Hepatocyte (in vitro differentiated cells): ENCODE measurements at regions not wholly inside any gene's neighbourhood (a gene's known extent, or its start where the extent isn't known, plus 50 kb on each side); places are given as distances from the start of the nearest gene placed in this dataset.

Source experiments
- DNase-seq: peaks from one replicate; pipeline ENCODE4 v3.0.0-alpha.2; 2016; ENCODE audit warnings: low spot score
- H2AFZ ChIP-seq: fragments of 200-600 bp; sonication (generic); 2 replicates; pipeline ENCODE4 v1.6.0; 2016; ENCODE audit warnings: antibody characterized with exemption, mild to moderate bottlenecking
- H3K27ac ChIP-seq: fragments of 200-600 bp; sonication (generic); 2 replicates; pipeline ENCODE4 v1.5.1; 2016; ENCODE audit warnings: mild to moderate bottlenecking
- H3K27me3 ChIP-seq: fragments of 200-600 bp; sonication (generic); 2 replicates; pipeline ENCODE4 v1.6.1; 2016
- H3K36me3 ChIP-seq: fragments of 200-600 bp; sonication (generic); replicated peaks from 2 replicates; pipeline ENCODE4 v1.5.1; 2016; ENCODE audit warnings: low read depth; ENCODE audit not compliant: insufficient read depth
- H3K4me1 ChIP-seq: fragments of 200-600 bp; sonication (generic); 2 replicates; pipeline ENCODE4 v1.5.1; 2016; ENCODE audit warnings: mild to moderate bottlenecking, moderate library complexity; ENCODE audit not compliant: insufficient read depth
- H3K4me2 ChIP-seq: fragments of 200-600 bp; sonication (generic); 2 replicates; pipeline ENCODE4 v1.6.0; 2016
- H3K4me3 ChIP-seq: fragments of 200-600 bp; sonication (generic); 2 replicates; pipeline ENCODE4 v1.5.1; 2016; ENCODE audit warnings: mild to moderate bottlenecking
- H3K79me2 ChIP-seq: fragments of 200-600 bp; sonication (generic); 2 replicates; pipeline ENCODE4 v1.6.0; 2017; ENCODE audit warnings: mild to moderate bottlenecking
- H3K9me2 ChIP-seq: fragments of 200-600 bp; sonication (generic); replicated peaks from 2 replicates; pipeline ENCODE4 v1.6.0; 2017; ENCODE audit warnings: mild to moderate bottlenecking; ENCODE audit not compliant: insufficient read depth
- H3K9me3 ChIP-seq: fragments of 200-600 bp; sonication (generic); 2 replicates; pipeline ENCODE4 v1.5.1; 2016; ENCODE audit warnings: low read depth, mild to moderate bottlenecking
- H4K20me1 ChIP-seq: fragments of 200-600 bp; sonication (generic); 2 replicates; pipeline ENCODE4 v1.6.0; 2016; ENCODE audit warnings: mild to moderate bottlenecking; ENCODE audit not compliant: insufficient read depth, poor library complexity, severe bottlenecking
- EZH2 ChIP-seq: fragments of 200-600 bp; sonication (generic); IDR thresholded peaks from 2 replicates; pipeline ENCODE4 v1.6.1; 2016; ENCODE audit warnings: antibody characterized with exemption, mild to moderate bottlenecking, borderline replicate concordance
- EZH2phosphoT487 ChIP-seq: fragments of 200-600 bp; sonication (generic); IDR thresholded peaks from one replicate; pipeline ENCODE4 v1.6.1; 2018; ENCODE audit warnings: antibody characterized with exemption, mild to moderate bottlenecking, low read depth, moderate library complexity; ENCODE audit not compliant: unreplicated experiment, severe bottlenecking
- WGBS: methylation state at CpG from one replicate; pipeline ENCODE4 v1.1.6; 2016; ENCODE audit warnings: low lambda C conversion rate; ENCODE audit errors: missing lambda C conversion rate; 5-methylcytosine and 5-hydroxymethylcytosine counted together
- TF ChIP-seq, protein P1 (sequence below): fragments of 200-600 bp; sonication (generic); IDR thresholded peaks from 2 replicates; pipeline ENCODE4 v1.5.1; 2016; ENCODE audit warnings: antibody characterized with exemption, mild to moderate bottlenecking; ENCODE audit not compliant: poor library complexity

- no peak overlapping the region for H2AFZ ChIP-seq
- H3K4me2 ChIP-seq, result no peak overlapping the region
- no peak for TF ChIP-seq EZH2
- TF ChIP-seq, protein P1, sequence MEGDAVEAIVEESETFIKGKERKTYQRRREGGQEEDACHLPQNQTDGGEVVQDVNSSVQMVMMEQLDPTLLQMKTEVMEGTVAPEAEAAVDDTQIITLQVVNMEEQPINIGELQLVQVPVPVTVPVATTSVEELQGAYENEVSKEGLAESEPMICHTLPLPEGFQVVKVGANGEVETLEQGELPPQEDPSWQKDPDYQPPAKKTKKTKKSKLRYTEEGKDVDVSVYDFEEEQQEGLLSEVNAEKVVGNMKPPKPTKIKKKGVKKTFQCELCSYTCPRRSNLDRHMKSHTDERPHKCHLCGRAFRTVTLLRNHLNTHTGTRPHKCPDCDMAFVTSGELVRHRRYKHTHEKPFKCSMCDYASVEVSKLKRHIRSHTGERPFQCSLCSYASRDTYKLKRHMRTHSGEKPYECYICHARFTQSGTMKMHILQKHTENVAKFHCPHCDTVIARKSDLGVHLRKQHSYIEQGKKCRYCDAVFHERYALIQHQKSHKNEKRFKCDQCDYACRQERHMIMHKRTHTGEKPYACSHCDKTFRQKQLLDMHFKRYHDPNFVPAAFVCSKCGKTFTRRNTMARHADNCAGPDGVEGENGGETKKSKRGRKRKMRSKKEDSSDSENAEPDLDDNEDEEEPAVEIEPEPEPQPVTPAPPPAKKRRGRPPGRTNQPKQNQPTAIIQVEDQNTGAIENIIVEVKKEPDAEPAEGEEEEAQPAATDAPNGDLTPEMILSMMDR, result no peak
- no peaks in the 10 kb centered on the region for H3K36me3 ChIP-seq
- no peak overlapping the region for H3K4me3 ChIP-seq
- 95% methylated on average over 7 of the region's 7 CpGs for WGBS
- H3K79me2 ChIP-seq, result no peaks in the 10 kb centered on the region
- H3K27me3 ChIP-seq, result no peaks in the 10 kb centered on the region
- H3K9me2 ChIP-seq, result no peaks in the 10 kb centered on the region
- H3K9me3 ChIP-seq, result no peaks in the 10 kb centered on the region
- DNase-seq, result no peak
- H3K4me1 ChIP-seq, result peaks cover 11% of the 10 kb centered on the region
- H3K27ac ChIP-seq, result peak overlapping the region; percentile 65
- H4K20me1 ChIP-seq, result no peaks in the 10 kb centered on the region
Measured at GRCh38 chr1:234877761-234878160, 250.9 kb downstream of the TOMM20 start.

DNA sequence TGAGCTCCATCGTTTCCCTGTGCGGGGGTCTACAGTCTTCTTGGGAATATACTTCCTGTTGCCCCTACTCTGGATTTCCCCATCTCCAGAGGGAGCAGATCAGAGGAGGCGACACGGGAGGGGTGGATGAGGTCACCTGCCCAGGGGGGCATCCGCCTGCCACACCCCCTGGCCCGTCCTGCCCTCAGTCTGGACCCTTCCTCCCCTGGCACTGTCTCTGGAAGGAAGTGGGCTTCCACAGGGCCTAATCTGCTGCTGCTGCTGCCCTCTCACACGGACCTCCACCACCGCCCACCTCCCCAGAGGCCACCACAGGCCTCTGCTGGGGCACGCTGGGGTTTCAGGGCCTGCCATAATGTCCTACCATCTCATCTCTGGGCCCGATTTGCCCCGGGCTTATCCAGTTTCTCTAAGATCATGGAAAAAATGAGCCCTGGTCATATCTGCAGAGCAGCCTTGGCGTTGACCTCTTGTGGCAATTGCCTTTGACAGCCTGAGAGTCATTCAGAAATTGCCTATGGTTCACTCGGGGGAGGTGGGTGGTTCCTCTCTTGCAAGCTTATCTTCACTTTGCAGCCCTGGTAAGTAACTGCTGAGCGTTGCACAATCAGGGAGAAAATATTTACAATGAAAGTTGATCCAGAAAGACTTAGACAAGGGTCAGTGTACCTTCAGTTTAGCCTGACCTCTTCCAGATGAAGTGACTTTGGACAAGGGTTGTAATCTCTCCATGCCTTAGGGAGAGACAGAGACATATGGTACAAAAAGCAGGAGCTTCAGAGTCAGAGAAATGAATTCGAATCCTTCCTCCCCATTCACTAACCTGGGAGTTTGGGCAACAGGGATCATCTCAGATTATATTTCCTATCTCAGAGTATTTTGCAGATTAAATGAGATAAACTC, 252.4 kb downstream of the TOMM20 start:
- H3K36me3 ChIP-seq, result no peaks in the 10 kb centered on the region
- no peaks in the 10 kb centered on the region for H4K20me1 ChIP-seq
- no peak overlapping the region for H3K4me2 ChIP-seq
- WGBS, result 60% methylated on average over 15 of the region's 15 CpGs
- TF ChIP-seq EZH2 (no peak), EZH2phosphoT487 (no peak)
- TF ChIP-seq, protein P1, result no peak
- peak overlapping the region; percentile 97 for H3K27ac ChIP-seq
- H3K27me3 ChIP-seq, result no peaks in the 10 kb centered on the region
- H3K79me2 ChIP-seq, result no peaks in the 10 kb centered on the region
- DNase-seq, result peak; percentile 85
- no peak overlapping the region for H2AFZ ChIP-seq
- H3K9me3 ChIP-seq, result no peaks in the 10 kb centered on the region
- peaks cover 11% of the 10 kb centered on the region for H3K4me1 ChIP-seq
- H3K4me3 ChIP-seq, result no peak overlapping the region
- H3K9me2 ChIP-seq, result no peaks in the 10 kb centered on the region

DNA sequence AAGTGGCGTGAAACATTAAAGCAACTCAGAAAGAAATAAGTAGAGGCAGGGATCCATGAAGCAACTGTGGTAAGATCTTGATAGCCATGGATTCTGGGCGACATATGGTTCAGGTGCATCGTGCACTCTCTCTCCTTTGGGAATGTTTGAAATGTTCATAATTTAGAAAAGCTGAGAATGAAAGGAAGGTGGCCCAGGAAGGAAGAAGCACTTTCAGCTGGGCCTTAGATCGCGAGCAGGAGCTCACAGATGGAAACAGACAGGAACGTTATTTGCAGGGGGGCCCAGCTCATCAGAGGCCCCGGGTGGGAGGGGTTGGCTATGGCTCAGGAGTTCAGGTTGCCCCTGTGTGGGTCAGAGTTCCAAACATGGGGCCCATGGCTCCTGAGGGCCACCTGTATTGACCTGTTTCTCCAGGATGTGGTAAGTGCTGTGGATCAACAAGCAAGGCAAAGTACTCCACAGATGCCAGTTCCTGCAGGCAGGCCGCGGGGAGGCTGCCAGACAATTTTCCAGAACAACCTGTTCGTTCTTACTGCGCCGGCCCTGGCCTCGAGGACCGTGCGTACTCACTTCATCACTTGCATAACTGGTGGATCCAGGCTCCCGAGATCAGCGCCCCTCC, 253.2 kb downstream of the TOMM20 start:
- no peaks in the 10 kb centered on the region for H3K9me2 ChIP-seq
- H3K36me3 ChIP-seq, result no peaks in the 10 kb centered on the region
- H3K27ac ChIP-seq, result peak overlapping the region; percentile 97
- no peak overlapping the region for H3K4me2 ChIP-seq
- H2AFZ ChIP-seq, result no peak overlapping the region
- H4K20me1 ChIP-seq, result no peaks in the 10 kb centered on the region
- H3K4me1 ChIP-seq, result peaks cover 11% of the 10 kb centered on the region
- H3K27me3 ChIP-seq, result no peaks in the 10 kb centered on the region
- H3K79me2 ChIP-seq, result no peaks in the 10 kb centered on the region
- H3K4me3 ChIP-seq, result no peak overlapping the region
- TF ChIP-seq EZH2 (no peak), EZH2phosphoT487 (no peak)
- TF ChIP-seq, protein P1, result no peak
- no peak for DNase-seq
- WGBS, result 85% methylated on average over 17 of the region's 17 CpGs
- H3K9me3 ChIP-seq, result no peaks in the 10 kb centered on the region
